ENCODE measurements at regions not wholly inside any gene's neighbourhood (a gene's known extent, or its start where the extent isn't known, plus 50 kb on each side); places are given as distances from the start of the nearest gene placed in this dataset.

- no TSS peak for BruUV-seq (replicated peaks)
- Histone ChIP-seq H3K36me3 (ENCODE audit: control insufficient read depth, insufficient read depth, low read length) (no peaks in the 10 kb centered on the region), H3K4me3 (no peak overlapping the region), H3K79me2 (ENCODE audit: control insufficient read depth, insufficient read depth, low read length) (no peaks in the 10 kb centered on the region), H3K9me3 (replicated peaks; ENCODE audit: control insufficient read depth, insufficient read depth, low read depth, low read length) (no peaks in the 10 kb centered on the region), H3K27ac (ENCODE audit: extremely low read depth, low read depth, low read length) (no peak overlapping the region), H3K4me2 (ENCODE audit: insufficient read depth, low read length) (no peak overlapping the region), H3K9ac (ENCODE audit: insufficient read depth in 1 of 2, low read depth in 2 of 2, low read length in 2 of 2) (no peak overlapping the region), H2AFZ (ENCODE audit: low read depth, low read length) (no peak overlapping the region), H3K27me3 (ENCODE audit: control insufficient read depth in 2 of 2, insufficient read depth in 2 of 2, low read length in 2 of 2) (no peaks in the 10 kb centered on the region), H3K4me1 (replicated peaks in 1 of 2; ENCODE audit: control insufficient read depth in 2 of 2, insufficient read depth in 2 of 2, low read length in 2 of 2) (no peaks in the 10 kb centered on the region), H3K9me1 (ENCODE audit: control insufficient read depth, insufficient read depth, low read length) (no peaks in the 10 kb centered on the region), H4K20me1 (replicated peaks; ENCODE audit: control insufficient read depth, insufficient read depth, low read length) (no peaks in the 10 kb centered on the region)
- POLR2A ChIA-PET = no interaction called here
- no peak for FAIRE-seq
- ATAC-seq = no peak
- intact Hi-C loops (cut with micrococcal nuclease) = no loop called here
- in situ Hi-C loops (cut with MboI) = no loop called here
- no peak for DNase-seq (ENCODE audit: extremely low read depth in 1 of 4, low spot score in 3 of 4)
- CTCF ChIA-PET (ENCODE audit: low intra/inter-chr PET ratio) = no interaction called here
- WGBS (ENCODE audit: insufficient coverage, low coverage, missing lambda C conversion rate) = 3% methylated on average over 5 of the region's 5 CpGs
- TF ChIP-seq ZNF274 (IDR thresholded peaks at IDR 0.05; ENCODE audit: borderline replicate concordance, low read depth, low read length) (no peak), COPS2 (conservative IDR thresholded peaks at IDR 0.05) (no peak), POLR2AphosphoS5 (IDR thresholded peaks at IDR 0.05; ENCODE audit: control insufficient read depth, insufficient read depth, low read depth, low read length) (no peak), ZNF766 (CRISPR knock-in tag; conservative IDR thresholded peaks at IDR 0.05) (no peak), DMBX1 (CRISPR knock-in tag; IDR thresholded peaks at IDR 0.05; ENCODE audit: borderline replicate concordance) (no peak), BHLHE40 (IDR thresholded peaks at IDR 0.05; ENCODE audit: low read length) (no peak), ZNF518B (CRISPR knock-in tag; IDR thresholded peaks at IDR 0.05) (no peak), HSF4 (CRISPR knock-in tag; IDR thresholded peaks at IDR 0.05; ENCODE audit: borderline replicate concordance) (no peak), AFF4 (CRISPR knock-in tag; IDR thresholded peaks at IDR 0.05) (no peak), ZNF764 (CRISPR knock-in tag; IDR thresholded peaks at IDR 0.05; ENCODE audit: low read depth) (no peak), PCBP2 (IDR thresholded peaks at IDR 0.05; ENCODE audit: low read depth, low read length, poor library complexity, severe bottlenecking) (no peak), PATZ1 (CRISPR knock-in tag; IDR thresholded peaks at IDR 0.05; ENCODE audit: borderline replicate concordance) (no peak), NFIX (CRISPR knock-in tag; IDR thresholded peaks at IDR 0.05; ENCODE audit: low read depth) (no peak), ZNF507 (tag; conservative IDR thresholded peaks at IDR 0.05) (no peak)
These were observed 427.8 kb upstream of the SEMA3D start for GRCh38 chr7:85614684-85615083.

Data from K562 (cell line).